ENCODE measurements at regions not wholly inside any gene's neighbourhood (a gene's known extent, or its start where the extent isn't known, plus 50 kb on each side); places are given as distances from the start of the nearest gene placed in this dataset.

- no peak for DNase-seq (ENCODE audit: low read depth)
- CTCF ChIA-PET, result interaction anchor here (0.8 to 1.5 kb wide), 2 partner anchors 115 to 174 kb away, joined by 3 read pairs; no protein-coding TSS in a partner anchor
Measured at GRCh38 chr1:185421485-185422107, 104.6 kb upstream of the IVNS1ABP start.

GRCh38 chr1:185420588-185421081, 103.6 kb upstream of the IVNS1ABP start:
- H3K27me3 ChIP-seq (ENCODE audit: control insufficient read depth, insufficient read depth, low read length), result no peaks in the 10 kb centered on the region; the same call in 1 of the 2 replicates
- H3K36me3 ChIP-seq (ENCODE audit: control insufficient read depth, insufficient read depth, low read length), result no peaks in the 10 kb centered on the region
- no peak for DNase-seq (ENCODE audit: low read depth)
- POLR2A ChIA-PET, result no interaction called here
- TF ChIP-seq CTCF (IDR thresholded peaks at IDR 0.05; ENCODE audit: insufficient read depth, low read depth, low read length), result no peak
- no peak overlapping the region for H3K4me3 ChIP-seq (ENCODE audit: low read depth, low read length)
- CTCF ChIA-PET, result interaction anchor here (1.5 kb wide), 1 partner anchor 114 kb away, joined by 3 read pairs; no protein-coding TSS in a partner anchor

More at GRCh38 chr1:185421485-185422107, 104.6 kb upstream of the IVNS1ABP start:
- Histone ChIP-seq H3K4me3 (ENCODE audit: low read depth, low read length) (no peak overlapping the region), H3K27me3 (ENCODE audit: control insufficient read depth, insufficient read depth, low read length) (no peaks in the 10 kb centered on the region; the same call in 1 of the 2 replicates), H3K36me3 (ENCODE audit: control insufficient read depth, insufficient read depth, low read length) (no peaks in the 10 kb centered on the region)
- POLR2A ChIA-PET, result no interaction called here
- TF ChIP-seq CTCF (IDR thresholded peaks at IDR 0.05; ENCODE audit: insufficient read depth, low read depth, low read length), result no peak

GRCh38 chr1:185419718-185420117, 102.7 kb upstream of the IVNS1ABP start:
- no peak overlapping the region for H3K4me3 ChIP-seq (ENCODE audit: low read depth, low read length)
- ChIA-PET CTCF (interaction anchor here (0.6 to 1.7 kb wide), 3 partner anchors 11 to 262 kb away, joined by 3 to 6 read pairs (median 3); no protein-coding TSS in a partner anchor), POLR2A (no interaction called here)
- TF ChIP-seq CTCF (IDR thresholded peaks at IDR 0.05; ENCODE audit: insufficient read depth, low read depth, low read length), result no peak
- no peaks in the 10 kb centered on the region; the same call in 1 of the 2 replicates for H3K27me3 ChIP-seq (ENCODE audit: control insufficient read depth, insufficient read depth, low read length)
- no peaks in the 10 kb centered on the region for H3K36me3 ChIP-seq (ENCODE audit: control insufficient read depth, insufficient read depth, low read length)
- no peak for DNase-seq (ENCODE audit: low read depth)

GRCh38 chr1:185418472-185418871, 101.4 kb upstream of the IVNS1ABP start:
- Histone ChIP-seq H3K27me3 (ENCODE audit: control insufficient read depth, insufficient read depth, low read length) (no peaks in the 10 kb centered on the region; the same call in 1 of the 2 replicates), H3K4me3 (ENCODE audit: low read depth, low read length) (no peak overlapping the region), H3K36me3 (ENCODE audit: control insufficient read depth, insufficient read depth, low read length) (no peaks in the 10 kb centered on the region)
- POLR2A ChIA-PET, result no interaction called here
- TF ChIP-seq CTCF (IDR thresholded peaks at IDR 0.05; ENCODE audit: insufficient read depth, low read depth, low read length), result no peak
- CTCF ChIA-PET, result interaction anchor here (0.9 to 2.1 kb wide), 3 partner anchors 12 to 251 kb away, joined by 4 to 6 read pairs (median 4); no protein-coding TSS in a partner anchor
- no peak for DNase-seq (ENCODE audit: low read depth)

- Histone ChIP-seq H3K36me3 (ENCODE audit: control insufficient read depth, insufficient read depth, low read length) (no peaks in the 10 kb centered on the region), H3K27me3 (ENCODE audit: control insufficient read depth, insufficient read depth, low read length) (no peaks in the 10 kb centered on the region), H3K4me3 (ENCODE audit: low read depth, low read length) (no peak overlapping the region)
- ChIA-PET POLR2A (no interaction called here), CTCF (interaction anchor here (0.6 to 1.1 kb wide), 2 partner anchors 14 to 33 kb away, joined by 3 read pairs; no protein-coding TSS in a partner anchor)
- no peak for TF ChIP-seq CTCF (IDR thresholded peaks at IDR 0.05; ENCODE audit: insufficient read depth, low read depth, low read length)
- DNase-seq (ENCODE audit: low read depth), result no peak
Measured at GRCh38 chr1:185412385-185413087, 95.5 kb upstream of the IVNS1ABP start.

Measured in BJ (cell line).